Umbilical cord (tissue), 1 donor: ENCODE measurements at regions not wholly inside any gene's neighbourhood (a gene's known extent, or its start where the extent isn't known, plus 50 kb on each side); places are given as distances from the start of the nearest gene placed in this dataset.
"Not testable (repeated sequence)": the region's sequence is repeated elsewhere in the genome, so short reads cannot be mapped to it uniquely, and the experiment has no call there.

Experiments used
- DNase-seq: peaks from one replicate; pipeline ENCODE4 v3.0.0-alpha.2; 2015; ENCODE audit warnings: low spot score

GRCh38 chr7:98727146-98727709, 110.1 kb downstream of the NPTX2 start:
- DNase-seq: no peak

- no peak for DNase-seq
Observed at GRCh38 chr7:98728555-98728954, 111.5 kb downstream of the NPTX2 start.

GRCh38 chr7:98729121-98729520, 112.0 kb downstream of the NPTX2 start:
- DNase-seq: no peak

- no peak for DNase-seq
Observed at GRCh38 chr7:98730326-98730725, 113.2 kb downstream of the NPTX2 start.

- DNase-seq: no peak
Observed at GRCh38 chr7:98731651-98732050, 114.6 kb downstream of the NPTX2 start.

- DNase-seq: no peak
Observed at GRCh38 chr7:98733036-98733435, 116.0 kb downstream of the NPTX2 start.

GRCh38 chr7:98735801-98736200, 118.7 kb downstream of the NPTX2 start:
- DNase-seq: no peak

- not testable (repeated sequence) for DNase-seq
Observed at GRCh38 chr7:98736461-98736860, 119.4 kb downstream of the NPTX2 start.

- DNase-seq: no peak
Observed at GRCh38 chr7:98737176-98737575, 120.1 kb downstream of the NPTX2 start.

GRCh38 chr7:98740643-98741042, 123.6 kb downstream of the NPTX2 start:
- DNase-seq: no peak

GRCh38 chr7:98745722-98746318, 124.0 kb downstream of the TMEM130 start:
- peak; percentile 23 for DNase-seq

- DNase-seq: no peak
Observed at GRCh38 chr7:98748090-98748489, 121.7 kb downstream of the TMEM130 start.

GRCh38 chr7:98753176-98753575, 116.6 kb downstream of the TMEM130 start:
- DNase-seq: no peak

- DNase-seq: no peak
Observed at GRCh38 chr7:98753989-98754479, 115.8 kb downstream of the TMEM130 start.

- no peak for DNase-seq
Observed at GRCh38 chr7:98755138-98755898, 114.5 kb downstream of the TMEM130 start.

- no peak for DNase-seq
Observed at GRCh38 chr7:98758157-98758556, 111.7 kb downstream of the TMEM130 start.

GRCh38 chr7:98760201-98760651, 109.6 kb downstream of the TMEM130 start:
- DNase-seq: no peak

- DNase-seq: no peak
Observed at GRCh38 chr7:98761225-98761624, 108.6 kb downstream of the TMEM130 start.

GRCh38 chr7:98762620-98763019, 107.2 kb downstream of the TMEM130 start:
- no peak for DNase-seq

- no peak for DNase-seq
Observed at GRCh38 chr7:98763441-98763840, 106.4 kb downstream of the TMEM130 start.

- DNase-seq: no peak
Observed at GRCh38 chr7:98764946-98765345, 104.9 kb downstream of the TMEM130 start.

GRCh38 chr7:98770085-98770484, 99.7 kb downstream of the TMEM130 start:
- not testable (repeated sequence) for DNase-seq

GRCh38 chr7:98771519-98771918, 98.3 kb downstream of the TMEM130 start:
- peak; percentile 99 for DNase-seq
